HUES48 (cell line): ENCODE measurements at regions not wholly inside any gene's neighbourhood (a gene's known extent, or its start where the extent isn't known, plus 50 kb on each side); places are given as distances from the start of the nearest gene placed in this dataset.

Experiments
- H3K27ac ChIP-seq: one replicate; pipeline ENCODE4 v1.7.0; 2013; ENCODE audit warnings: low read depth, low read length, inconsistent platforms
- H3K27me3 ChIP-seq: 2 replicates; pipeline ENCODE4 v1.6.1; 2013; ENCODE audit warnings: mild to moderate bottlenecking, low read length; ENCODE audit not compliant: control insufficient read depth, insufficient read depth
- H3K36me3 ChIP-seq: 2 replicates; pipeline ENCODE4 v1.6.1; 2013; ENCODE audit warnings: low read length; ENCODE audit not compliant: control insufficient read depth, insufficient read depth
- H3K4me1 ChIP-seq: 2 replicates; pipeline ENCODE4 v1.6.1; 2013; ENCODE audit warnings: mild to moderate bottlenecking, low read length; ENCODE audit not compliant: control insufficient read depth, insufficient read depth
- H3K4me3 ChIP-seq: 2 replicates; pipeline ENCODE4 v1.5.1; 2013; ENCODE audit warnings: mild to moderate bottlenecking, low read depth, low read length
- H3K9ac ChIP-seq: 2 replicates; pipeline ENCODE4 v1.6.1; 2013; ENCODE audit warnings: mild to moderate bottlenecking, low read depth, low read length, moderate library complexity
- H3K9me3 ChIP-seq: 2 replicates; pipeline ENCODE4 v1.6.1; 2013; ENCODE audit warnings: low read length; ENCODE audit not compliant: control insufficient read depth, insufficient read depth

GRCh38 chr5:96258692-96259091 lies 174.4 kb downstream of the PCSK1 start:
- Histone ChIP-seq H3K36me3 (no peaks in the 10 kb centered on the region), H3K4me3 (no peak overlapping the region), H3K9ac (no peak overlapping the region), H3K27me3 (no peaks in the 10 kb centered on the region), H3K4me1 (no peaks in the 10 kb centered on the region), H3K27ac (no peak overlapping the region), H3K9me3 (no peaks in the 10 kb centered on the region)

DNA sequence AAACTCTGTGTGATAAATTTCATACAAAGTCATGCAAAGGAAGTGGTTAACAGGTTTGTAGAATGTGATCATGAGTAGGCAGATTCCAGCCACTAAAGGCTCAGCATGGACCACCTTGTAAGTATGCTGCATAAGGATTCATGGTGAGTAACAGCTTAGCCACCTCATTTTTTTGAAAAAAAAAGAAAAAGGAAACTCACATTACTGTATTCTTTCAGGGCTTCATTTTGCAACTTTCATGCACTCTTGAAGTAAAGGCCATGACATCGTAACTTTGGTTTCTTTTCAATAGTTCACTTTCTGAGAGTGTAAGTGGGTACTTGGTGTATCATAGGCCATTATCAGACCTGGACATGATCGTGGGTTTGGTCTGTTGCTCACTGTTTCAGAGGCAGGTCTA lies 175.1 kb downstream of the PCSK1 start:
- no peak overlapping the region for H3K4me3 ChIP-seq
- H3K27me3 ChIP-seq: no peaks in the 10 kb centered on the region
- no peaks in the 10 kb centered on the region for H3K4me1 ChIP-seq
- no peak overlapping the region for H3K27ac ChIP-seq
- H3K36me3 ChIP-seq: no peaks in the 10 kb centered on the region
- no peaks in the 10 kb centered on the region for H3K9me3 ChIP-seq
- no peak overlapping the region for H3K9ac ChIP-seq

DNA sequence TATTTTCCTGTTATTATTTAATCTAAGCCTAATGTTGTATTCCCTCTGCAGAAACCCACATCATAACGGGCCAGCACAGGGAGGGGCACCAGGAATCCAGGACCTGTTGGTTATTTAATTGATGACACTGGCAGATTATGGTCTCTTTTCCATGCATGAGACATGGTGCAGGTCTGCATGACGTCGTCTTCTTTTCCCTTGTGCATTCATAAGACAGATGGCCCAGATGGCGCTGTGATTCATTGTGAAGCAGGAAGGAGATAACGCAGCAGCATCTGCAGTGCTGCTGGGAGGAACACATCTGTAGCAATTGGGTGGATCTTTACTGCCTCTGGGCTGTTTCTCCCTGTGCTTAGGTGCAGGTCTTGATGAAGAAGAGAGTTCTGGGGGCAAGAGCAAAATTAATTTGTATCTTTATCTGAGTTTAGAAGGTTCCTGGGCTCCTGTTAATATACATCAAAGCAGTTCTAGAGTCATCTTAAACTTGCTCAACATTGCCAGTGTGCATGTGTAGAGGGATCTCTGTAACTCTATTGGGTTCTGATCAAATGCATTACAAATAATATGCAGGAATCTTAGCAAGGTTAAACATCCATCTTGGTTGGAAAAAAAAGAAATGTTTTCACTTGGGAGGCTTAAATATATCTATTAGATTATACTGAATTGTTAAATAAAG lies 176.1 kb downstream of the PCSK1 start:
- no peaks in the 10 kb centered on the region for H3K27me3 ChIP-seq
- no peak overlapping the region for H3K9ac ChIP-seq
- H3K4me1 ChIP-seq: no peaks in the 10 kb centered on the region
- H3K27ac ChIP-seq: no peak overlapping the region
- no peak overlapping the region for H3K4me3 ChIP-seq
- no peaks in the 10 kb centered on the region for H3K9me3 ChIP-seq
- no peaks in the 10 kb centered on the region for H3K36me3 ChIP-seq

- Histone ChIP-seq H3K4me3 (no peak overlapping the region), H3K27me3 (no peaks in the 10 kb centered on the region), H3K4me1 (no peaks in the 10 kb centered on the region), H3K9ac (no peak overlapping the region), H3K9me3 (no peaks in the 10 kb centered on the region), H3K36me3 (no peaks in the 10 kb centered on the region), H3K27ac (no peak overlapping the region)
Measured at GRCh38 chr5:96254980-96255691, 177.9 kb downstream of the PCSK1 start.

- H3K27me3 ChIP-seq: no peaks in the 10 kb centered on the region
- H3K27ac ChIP-seq: no peak overlapping the region
- no peak overlapping the region for H3K4me3 ChIP-seq
- no peaks in the 10 kb centered on the region for H3K4me1 ChIP-seq
- no peak overlapping the region for H3K9ac ChIP-seq
- no peaks in the 10 kb centered on the region for H3K9me3 ChIP-seq
- no peaks in the 10 kb centered on the region for H3K36me3 ChIP-seq
Measured at GRCh38 chr5:96253140-96253539, 179.9 kb downstream of the PCSK1 start.

DNA sequence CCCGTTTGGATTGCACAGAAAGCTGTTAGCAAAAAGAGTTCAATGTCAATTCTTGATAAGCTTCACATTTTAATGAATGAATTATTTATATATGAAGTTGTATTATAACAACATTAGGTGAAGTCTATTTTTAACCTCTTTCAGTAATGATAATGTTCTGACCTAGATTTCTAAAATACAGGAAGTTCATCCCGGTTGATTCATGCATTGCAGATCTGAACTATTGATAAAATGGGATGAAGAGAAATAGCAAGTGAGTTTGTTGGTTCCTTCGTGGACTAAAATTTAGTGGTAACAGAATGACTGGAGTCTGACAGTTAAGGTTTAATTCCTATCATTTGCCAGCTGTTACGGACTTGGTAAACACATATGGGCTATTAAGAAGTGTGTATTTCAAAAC lies 180.5 kb downstream of the PCSK1 start:
- no peak overlapping the region for H3K27ac ChIP-seq
- no peaks in the 10 kb centered on the region for H3K27me3 ChIP-seq
- H3K4me3 ChIP-seq: no peak overlapping the region
- H3K4me1 ChIP-seq: no peaks in the 10 kb centered on the region
- H3K9ac ChIP-seq: no peak overlapping the region
- no peaks in the 10 kb centered on the region for H3K9me3 ChIP-seq
- no peaks in the 10 kb centered on the region for H3K36me3 ChIP-seq

GRCh38 chr5:96250782-96251181 lies 182.3 kb downstream of the PCSK1 start:
- no peaks in the 10 kb centered on the region for H3K36me3 ChIP-seq
- H3K9me3 ChIP-seq: no peaks in the 10 kb centered on the region
- H3K4me3 ChIP-seq: no peak overlapping the region
- no peak overlapping the region for H3K9ac ChIP-seq
- H3K4me1 ChIP-seq: 0 out of 2 replicates have a peak, but pooled peaks cover 2% of the 10 kb centered on the region
- no peaks in the 10 kb centered on the region for H3K27me3 ChIP-seq
- no peak overlapping the region for H3K27ac ChIP-seq

DNA sequence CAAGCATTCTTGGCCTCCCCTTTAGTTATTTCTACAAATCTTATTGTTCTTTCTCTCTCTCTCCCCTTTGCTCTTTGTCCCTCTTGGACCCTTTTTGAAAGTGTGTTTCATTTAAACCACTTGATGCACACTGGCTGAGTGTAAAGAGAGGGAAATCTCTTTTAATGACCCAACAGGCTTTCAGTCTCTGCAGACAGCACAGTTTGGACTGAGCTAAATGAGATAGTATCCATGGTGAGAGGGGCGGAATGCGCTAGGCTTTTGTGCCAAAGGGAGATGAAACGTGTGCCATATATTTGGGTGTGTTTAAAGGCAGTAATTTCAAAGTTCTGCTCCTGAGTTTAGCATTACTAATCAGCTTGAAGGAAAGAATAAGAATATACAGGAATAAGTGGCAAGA lies 184.9 kb downstream of the PCSK1 start:
- Histone ChIP-seq H3K36me3 (no peaks in the 10 kb centered on the region), H3K4me1 (peaks cover 2% of the 10 kb centered on the region; the same call in 1 of the 2 replicates), H3K27me3 (no peaks in the 10 kb centered on the region), H3K27ac (no peak overlapping the region), H3K9me3 (no peaks in the 10 kb centered on the region), H3K9ac (no peak overlapping the region), H3K4me3 (no peak overlapping the region)

GRCh38 chr5:96247708-96248107 lies 185.3 kb downstream of the PCSK1 start:
- Histone ChIP-seq H3K27me3 (no peaks in the 10 kb centered on the region), H3K36me3 (no peaks in the 10 kb centered on the region), H3K27ac (no peak overlapping the region), H3K4me1 (peaks cover 2% of the 10 kb centered on the region; the same call in 1 of the 2 replicates), H3K9ac (no peak overlapping the region; the same call in 1 of the 2 replicates), H3K4me3 (no peak overlapping the region), H3K9me3 (no peaks in the 10 kb centered on the region)

DNA sequence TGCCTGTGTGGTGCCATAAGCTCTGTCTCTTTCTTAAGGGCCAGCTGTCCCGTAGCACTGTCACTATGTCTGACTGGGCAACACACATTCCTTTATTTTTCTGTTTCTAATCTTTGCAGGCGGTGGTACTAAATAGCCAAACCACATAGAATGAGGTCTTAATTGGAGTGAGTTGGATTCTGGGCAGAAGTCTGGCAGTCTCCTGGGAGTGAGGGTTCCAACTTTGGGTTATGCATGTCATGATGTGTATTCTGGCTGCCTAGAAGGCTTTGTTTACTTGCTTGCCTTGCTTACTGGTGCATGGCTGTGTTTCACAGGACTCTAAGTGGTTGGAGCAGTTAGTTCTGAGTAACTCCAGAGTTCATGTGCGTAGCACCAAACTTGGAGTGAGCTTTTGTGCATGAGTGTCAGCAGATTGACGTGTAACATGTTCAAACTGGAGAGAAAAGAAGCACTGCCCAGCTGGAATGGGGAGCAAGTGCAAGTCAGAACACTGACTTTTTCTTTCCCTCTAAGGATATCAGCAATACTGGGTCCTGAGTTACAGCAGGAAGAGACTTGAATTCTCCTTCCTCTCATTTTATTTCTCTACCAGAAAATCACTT lies 185.8 kb downstream of the PCSK1 start:
- no peak overlapping the region for H3K4me3 ChIP-seq
- H3K27me3 ChIP-seq: no peaks in the 10 kb centered on the region
- H3K4me1 ChIP-seq: peaks cover 2% of the 10 kb centered on the region; the same call in 1 of the 2 replicates
- H3K27ac ChIP-seq: no peak overlapping the region
- no peaks in the 10 kb centered on the region for H3K9me3 ChIP-seq
- no peak overlapping the region; the same call in 1 of the 2 replicates for H3K9ac ChIP-seq
- H3K36me3 ChIP-seq: no peaks in the 10 kb centered on the region
